Upper lobe of left lung (tissue), 4 donors: ENCODE measurements at regions not wholly inside any gene's neighbourhood (a gene's known extent, or its start where the extent isn't known, plus 50 kb on each side); places are given as distances from the start of the nearest gene placed in this dataset.

Source experiments
- CTCF ChIP-seq, 6 experiments: fragments of 450-650 bp in 4 of 6; fragments of 200-600 bp in 2 of 6; sonication (generic) in 2 of 6; IDR thresholded peaks; one replicate each; pipeline ENCODE4 v1.5.1; 2016 to 2019; ENCODE audit warnings: antibody characterized with exemption in 6 of 6
- EP300 ChIP-seq, 4 donors: sonication (generic); formaldehyde crosslinking; IDR thresholded peaks; one replicate each; pipeline ENCODE4 v1.5.1; 2017; ENCODE audit warnings: antibody characterized with exemption in 4 of 4, control low read depth in 2 of 4
- POLR2AphosphoS5 ChIP-seq, 2 donors: sonication (generic); formaldehyde crosslinking; IDR thresholded peaks; one replicate each; pipeline ENCODE4 v1.5.1; 2017; ENCODE audit warnings: antibody characterized with exemption in 2 of 2

DNA sequence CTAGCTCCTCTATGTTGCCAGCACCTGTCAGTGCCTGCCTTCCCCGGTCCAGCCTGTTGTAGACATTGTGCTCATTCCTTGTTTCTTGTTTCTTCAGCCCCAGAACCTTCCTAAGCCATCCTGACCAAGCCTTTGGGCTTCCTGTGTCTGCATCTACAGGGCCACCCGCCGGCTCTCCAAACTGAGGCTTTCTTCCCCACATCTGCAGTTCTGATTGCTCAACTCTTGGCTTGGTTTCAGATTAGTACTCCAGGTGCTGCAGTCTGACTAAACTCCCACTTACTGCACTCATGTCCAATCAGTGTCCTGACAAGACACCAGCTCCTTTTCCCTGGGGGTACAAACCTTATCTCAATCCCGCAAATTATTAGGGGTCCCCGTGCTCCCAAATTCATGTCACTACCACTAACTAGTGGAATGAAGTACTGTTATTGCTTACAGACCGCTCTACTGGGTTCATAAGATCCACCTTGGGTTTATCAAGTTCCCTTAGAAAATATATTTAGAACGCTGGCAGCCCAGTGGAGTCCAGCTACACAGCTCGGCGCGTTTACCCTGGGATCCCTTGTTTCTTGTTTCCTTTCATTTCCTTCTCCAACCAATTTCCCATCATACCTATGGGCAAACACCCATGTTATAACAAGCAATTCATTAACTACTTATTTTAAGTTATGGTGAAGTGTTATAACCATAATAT lies 114.2 kb upstream of the TJP1 start:
- TF ChIP-seq EP300 (IDR thresholded peaks at IDR 0.05), result no peak
- TF ChIP-seq CTCF (IDR thresholded peaks at IDR 0.05), result no peak
- TF ChIP-seq POLR2AphosphoS5 (IDR thresholded peaks at IDR 0.05), result no peak
